ENCODE measurements at regions not wholly inside any gene's neighbourhood (a gene's known extent, or its start where the extent isn't known, plus 50 kb on each side); places are given as distances from the start of the nearest gene placed in this dataset.
"Not testable (repeated sequence)": the region's sequence is repeated elsewhere in the genome, so short reads cannot be mapped to it uniquely, and the experiment has no call there.

GRCh38 chr17:71180801-71181385 is 939.9 kb upstream of the SOX9 start:
- DNase-seq = no peak

GRCh38 chr17:71183066-71183660 is 937.7 kb upstream of the SOX9 start:
- no peak for DNase-seq

- no peak for DNase-seq
Observed at GRCh38 chr17:71184716-71185115, 936.1 kb upstream of the SOX9 start.

- DNase-seq = no peak
Observed at GRCh38 chr17:71187145-71187878, 933.5 kb upstream of the SOX9 start.

GRCh38 chr17:71188811-71189492 is 931.9 kb upstream of the SOX9 start:
- no peak for DNase-seq

GRCh38 chr17:71189493-71189831 is 931.4 kb upstream of the SOX9 start:
- no peak for DNase-seq

- DNase-seq = no peak
Observed at GRCh38 chr17:71192039-71192555, 928.7 kb upstream of the SOX9 start.

GRCh38 chr17:71192848-71193247 is 928.0 kb upstream of the SOX9 start:
- DNase-seq = no peak

- DNase-seq = no peak
Observed at GRCh38 chr17:71200597-71200996, 920.2 kb upstream of the SOX9 start.

GRCh38 chr17:71201639-71202038 is 919.2 kb upstream of the SOX9 start:
- no peak for DNase-seq

GRCh38 chr17:71202449-71202848 is 918.4 kb upstream of the SOX9 start:
- no peak for DNase-seq

- no peak for DNase-seq
Observed at GRCh38 chr17:71203953-71204352, 916.9 kb upstream of the SOX9 start.

- DNase-seq = not testable (repeated sequence)
Observed at GRCh38 chr17:71205951-71206350, 914.9 kb upstream of the SOX9 start.

- no peak for DNase-seq
Observed at GRCh38 chr17:71208111-71208704, 912.6 kb upstream of the SOX9 start.

- DNase-seq = no peak
Observed at GRCh38 chr17:71213936-71214335, 906.9 kb upstream of the SOX9 start.

- DNase-seq = no peak
Observed at GRCh38 chr17:71217769-71218168, 903.1 kb upstream of the SOX9 start.

- no peak for DNase-seq
Observed at GRCh38 chr17:71224824-71225575, 895.8 kb upstream of the SOX9 start.

- no peak for DNase-seq
Observed at GRCh38 chr17:71227841-71228240, 893.0 kb upstream of the SOX9 start.

- no peak for DNase-seq
Observed at GRCh38 chr17:71229070-71229469, 891.8 kb upstream of the SOX9 start.

- DNase-seq = no peak
Observed at GRCh38 chr17:71232801-71233559, 887.8 kb upstream of the SOX9 start.

GRCh38 chr17:71234349-71234748 is 886.5 kb upstream of the SOX9 start:
- DNase-seq = no peak

Data from hematopoietic multipotent progenitor cell treated with erythropoietin and hydrocortisone succinate and interleukin-3 and kit ligand, for 6 days (in vitro differentiated cells).